GM23338 (cell line): ENCODE measurements at regions not wholly inside any gene's neighbourhood (a gene's known extent, or its start where the extent isn't known, plus 50 kb on each side); places are given as distances from the start of the nearest gene placed in this dataset.

Experiments
- ATAC-seq: fragments of 200-7000 bp; cut with Tn5 transposase; 3 replicates; pipeline ENCODE4 v1.9.1; 2020
- DNase-seq: peaks from one replicate; pipeline ENCODE4 v3.0.0-alpha.2; 2015; ENCODE audit warnings: low spot score
- H2AFZ ChIP-seq: fragments of 200-600 bp; sonication (generic); 2 replicates; pipeline ENCODE4 v1.8.0; 2016; ENCODE audit warnings: antibody characterized with exemption, mild to moderate bottlenecking, moderate library complexity
- H3F3A ChIP-seq: fragments of 200-600 bp; sonication (generic); replicated peaks from 2 replicates; pipeline ENCODE4 v1.8.0; 2017; ENCODE audit warnings: antibody characterized with exemption, mixed run types, low read depth
- H3K27ac ChIP-seq: fragments of 200-600 bp; sonication (generic); 2 replicates; pipeline ENCODE4 v1.6.1; 2016; ENCODE audit warnings: low read depth
- H3K27me3 ChIP-seq: fragments of 200-600 bp; sonication (generic); 2 replicates; pipeline ENCODE4 v1.8.0; 2016; ENCODE audit warnings: mild to moderate bottlenecking, mixed run types, moderate library complexity; ENCODE audit not compliant: insufficient read depth
- H3K36me3 ChIP-seq: fragments of 200-600 bp; sonication (generic); 2 replicates; pipeline ENCODE4 v1.8.0; 2016; ENCODE audit warnings: mild to moderate bottlenecking; ENCODE audit not compliant: insufficient read depth
- H3K4me1 ChIP-seq: fragments of 200-600 bp; sonication (generic); 2 replicates; pipeline ENCODE4 v1.8.0; 2016; ENCODE audit warnings: mild to moderate bottlenecking, moderate library complexity; ENCODE audit not compliant: insufficient read depth
- H3K4me2 ChIP-seq: fragments of 200-600 bp; sonication (generic); 2 replicates; pipeline ENCODE4 v1.7.1; 2017; ENCODE audit warnings: mixed run types
- H3K4me3 ChIP-seq: fragments of 200-600 bp; sonication (generic); 2 replicates; pipeline ENCODE4 v1.6.1; 2016; ENCODE audit warnings: mixed run types
- H3K79me2 ChIP-seq: fragments of 200-600 bp; sonication (generic); replicated peaks from 2 replicates; pipeline ENCODE4 v1.8.0; 2017; ENCODE audit warnings: mild to moderate bottlenecking; ENCODE audit not compliant: insufficient read depth
- H3K9me2 ChIP-seq: fragments of 200-600 bp; sonication (generic); 2 replicates; pipeline ENCODE4 v1.8.0; 2017; ENCODE audit not compliant: insufficient read depth
- H4K20me1 ChIP-seq: fragments of 200-600 bp; sonication (generic); replicated peaks from 2 replicates; pipeline ENCODE4 v1.8.0; 2017; ENCODE audit warnings: mild to moderate bottlenecking; ENCODE audit not compliant: insufficient read depth
- H3K27ac Mint-ChIP-seq: 2 replicates; pipeline ENCODE4 v1.8.0; 2020; ENCODE audit warnings: inconsistent platforms, mild to moderate bottlenecking, moderate library complexity, mixed read lengths
- H3K27me3 Mint-ChIP-seq: 3 replicates; pipeline ENCODE4 v1.8.0; 2022; ENCODE audit warnings: low read depth, mild to moderate bottlenecking, moderate library complexity, mixed read lengths, inconsistent platforms; ENCODE audit not compliant: insufficient read depth, poor library complexity
- H3K36me3 Mint-ChIP-seq: 3 replicates; pipeline ENCODE4 v1.8.0; 2021; ENCODE audit warnings: low read depth, mild to moderate bottlenecking, inconsistent platforms, moderate library complexity, mixed read lengths
- H3K4me1 Mint-ChIP-seq: 3 replicates; pipeline ENCODE4 v1.8.0; 2020; ENCODE audit warnings: mild to moderate bottlenecking, inconsistent platforms, mixed read lengths
- H3K4me3 Mint-ChIP-seq: 3 replicates; pipeline ENCODE4 v1.8.0; 2021; ENCODE audit warnings: moderate library complexity, mild to moderate bottlenecking, inconsistent platforms, mixed read lengths
- H3K9me3 Mint-ChIP-seq: 3 replicates; pipeline ENCODE4 v1.8.0; 2020; ENCODE audit warnings: moderate library complexity, mild to moderate bottlenecking, inconsistent platforms, mixed read lengths
- CREB1 ChIP-seq: fragments of 250-450 bp; sonication (Bioruptor Pico); IDR thresholded peaks from 2 replicates; pipeline ENCODE4 v1.5.0; 2020; ENCODE audit warnings: low read depth, mild to moderate bottlenecking, moderate library complexity
- CTCF ChIP-seq, 2 experiments: fragments of 200-600 bp in 1 of 2; sonication (generic) in 1 of 2; conservative IDR thresholded peaks; 2 replicates each; pipeline versions ENCODE4 v1.5.1 to v1.6.1; 2016 to 2017; ENCODE audit warnings: antibody characterized with exemption in 2 of 2, low read depth in 2 of 2, mild to moderate bottlenecking in 2 of 2, moderate library complexity in 1 of 2
- ETS1 ChIP-seq: IDR thresholded peaks from 2 replicates; pipeline ENCODE4 v1.6.1; 2016; ENCODE audit warnings: antibody characterized with exemption
- EZH2 ChIP-seq: fragments of 200-600 bp; sonication (generic); IDR thresholded peaks from one replicate; pipeline ENCODE4 v1.8.0; 2017; ENCODE audit warnings: antibody characterized with exemption, mild to moderate bottlenecking, low read depth; ENCODE audit not compliant: unreplicated experiment
- EZH2phosphoT487 ChIP-seq: fragments of 200-600 bp; sonication (generic); IDR thresholded peaks from one replicate; pipeline ENCODE4 v1.8.1; 2018; ENCODE audit warnings: antibody characterized with exemption; ENCODE audit not compliant: unreplicated experiment
- JUNB ChIP-seq: IDR thresholded peaks from one replicate; pipeline ENCODE4 v1.6.1; 2016; ENCODE audit warnings: antibody characterized with exemption; ENCODE audit not compliant: unreplicated experiment
- NANOG ChIP-seq: IDR thresholded peaks from 2 replicates; pipeline ENCODE4 v1.6.1; 2016; ENCODE audit warnings: antibody characterized with exemption, borderline replicate concordance
- POLR2AphosphoS5 ChIP-seq: IDR thresholded peaks from 2 replicates; pipeline ENCODE4 v1.6.1; 2016; ENCODE audit warnings: antibody characterized with exemption, low read depth
- STAT1 ChIP-seq: IDR thresholded peaks from one replicate; pipeline ENCODE4 v1.6.1; 2016; ENCODE audit warnings: antibody characterized with exemption; ENCODE audit not compliant: unreplicated experiment
- ZNF114 ChIP-seq: fragments of 250-450 bp; sonication (Bioruptor Pico); IDR thresholded peaks from 2 replicates; pipeline ENCODE4 v1.5.0; 2020; ENCODE audit warnings: mild to moderate bottlenecking, moderate library complexity
- ZNF331 ChIP-seq: fragments of 250-450 bp; sonication (Bioruptor Pico); IDR thresholded peaks from 2 replicates; pipeline ENCODE4 v1.5.0; 2020; ENCODE audit warnings: low read depth, mild to moderate bottlenecking, moderate library complexity
- TF ChIP-seq, protein P1 (sequence below): fragments of 250-450 bp; sonication (Bioruptor Pico); IDR thresholded peaks from 2 replicates; pipeline ENCODE4 v1.5.0; 2020; ENCODE audit warnings: mild to moderate bottlenecking, moderate library complexity
- TF ChIP-seq, protein P2 (sequence below): IDR thresholded peaks from one replicate; pipeline ENCODE4 v1.6.1; 2018; ENCODE audit warnings: antibody characterized with exemption; ENCODE audit not compliant: unreplicated experiment

GRCh38 chr9:81758123-81758797 lies 68.9 kb upstream of the TLE1 start:
- H3K4me2 ChIP-seq = no peak overlapping the region
- no peaks in the 10 kb centered on the region for H4K20me1 ChIP-seq
- H3K4me1 ChIP-seq = peaks cover 17% of the 10 kb centered on the region
- no peak overlapping the region for H3K4me3 Mint-ChIP-seq
- no peaks in the 10 kb centered on the region for H3K36me3 Mint-ChIP-seq
- H3K9me2 ChIP-seq = no peaks in the 10 kb centered on the region
- H3K27ac ChIP-seq = no peak overlapping the region
- TF ChIP-seq JUNB (no peak), CTCF (conservative IDR thresholded peaks at IDR 0.05; ENCODE audit: low read depth in 2 of 2) (no peak), ZNF114 (CRISPR knock-in tag) (no peak), NANOG (no peak), EZH2phosphoT487 (no peak), CREB1 (CRISPR knock-in tag) (no peak), ZNF331 (CRISPR knock-in tag) (no peak), STAT1 (no peak), POLR2AphosphoS5 (no peak), EZH2 (no peak), ETS1 (no peak)
- TF ChIP-seq, protein P1, sequence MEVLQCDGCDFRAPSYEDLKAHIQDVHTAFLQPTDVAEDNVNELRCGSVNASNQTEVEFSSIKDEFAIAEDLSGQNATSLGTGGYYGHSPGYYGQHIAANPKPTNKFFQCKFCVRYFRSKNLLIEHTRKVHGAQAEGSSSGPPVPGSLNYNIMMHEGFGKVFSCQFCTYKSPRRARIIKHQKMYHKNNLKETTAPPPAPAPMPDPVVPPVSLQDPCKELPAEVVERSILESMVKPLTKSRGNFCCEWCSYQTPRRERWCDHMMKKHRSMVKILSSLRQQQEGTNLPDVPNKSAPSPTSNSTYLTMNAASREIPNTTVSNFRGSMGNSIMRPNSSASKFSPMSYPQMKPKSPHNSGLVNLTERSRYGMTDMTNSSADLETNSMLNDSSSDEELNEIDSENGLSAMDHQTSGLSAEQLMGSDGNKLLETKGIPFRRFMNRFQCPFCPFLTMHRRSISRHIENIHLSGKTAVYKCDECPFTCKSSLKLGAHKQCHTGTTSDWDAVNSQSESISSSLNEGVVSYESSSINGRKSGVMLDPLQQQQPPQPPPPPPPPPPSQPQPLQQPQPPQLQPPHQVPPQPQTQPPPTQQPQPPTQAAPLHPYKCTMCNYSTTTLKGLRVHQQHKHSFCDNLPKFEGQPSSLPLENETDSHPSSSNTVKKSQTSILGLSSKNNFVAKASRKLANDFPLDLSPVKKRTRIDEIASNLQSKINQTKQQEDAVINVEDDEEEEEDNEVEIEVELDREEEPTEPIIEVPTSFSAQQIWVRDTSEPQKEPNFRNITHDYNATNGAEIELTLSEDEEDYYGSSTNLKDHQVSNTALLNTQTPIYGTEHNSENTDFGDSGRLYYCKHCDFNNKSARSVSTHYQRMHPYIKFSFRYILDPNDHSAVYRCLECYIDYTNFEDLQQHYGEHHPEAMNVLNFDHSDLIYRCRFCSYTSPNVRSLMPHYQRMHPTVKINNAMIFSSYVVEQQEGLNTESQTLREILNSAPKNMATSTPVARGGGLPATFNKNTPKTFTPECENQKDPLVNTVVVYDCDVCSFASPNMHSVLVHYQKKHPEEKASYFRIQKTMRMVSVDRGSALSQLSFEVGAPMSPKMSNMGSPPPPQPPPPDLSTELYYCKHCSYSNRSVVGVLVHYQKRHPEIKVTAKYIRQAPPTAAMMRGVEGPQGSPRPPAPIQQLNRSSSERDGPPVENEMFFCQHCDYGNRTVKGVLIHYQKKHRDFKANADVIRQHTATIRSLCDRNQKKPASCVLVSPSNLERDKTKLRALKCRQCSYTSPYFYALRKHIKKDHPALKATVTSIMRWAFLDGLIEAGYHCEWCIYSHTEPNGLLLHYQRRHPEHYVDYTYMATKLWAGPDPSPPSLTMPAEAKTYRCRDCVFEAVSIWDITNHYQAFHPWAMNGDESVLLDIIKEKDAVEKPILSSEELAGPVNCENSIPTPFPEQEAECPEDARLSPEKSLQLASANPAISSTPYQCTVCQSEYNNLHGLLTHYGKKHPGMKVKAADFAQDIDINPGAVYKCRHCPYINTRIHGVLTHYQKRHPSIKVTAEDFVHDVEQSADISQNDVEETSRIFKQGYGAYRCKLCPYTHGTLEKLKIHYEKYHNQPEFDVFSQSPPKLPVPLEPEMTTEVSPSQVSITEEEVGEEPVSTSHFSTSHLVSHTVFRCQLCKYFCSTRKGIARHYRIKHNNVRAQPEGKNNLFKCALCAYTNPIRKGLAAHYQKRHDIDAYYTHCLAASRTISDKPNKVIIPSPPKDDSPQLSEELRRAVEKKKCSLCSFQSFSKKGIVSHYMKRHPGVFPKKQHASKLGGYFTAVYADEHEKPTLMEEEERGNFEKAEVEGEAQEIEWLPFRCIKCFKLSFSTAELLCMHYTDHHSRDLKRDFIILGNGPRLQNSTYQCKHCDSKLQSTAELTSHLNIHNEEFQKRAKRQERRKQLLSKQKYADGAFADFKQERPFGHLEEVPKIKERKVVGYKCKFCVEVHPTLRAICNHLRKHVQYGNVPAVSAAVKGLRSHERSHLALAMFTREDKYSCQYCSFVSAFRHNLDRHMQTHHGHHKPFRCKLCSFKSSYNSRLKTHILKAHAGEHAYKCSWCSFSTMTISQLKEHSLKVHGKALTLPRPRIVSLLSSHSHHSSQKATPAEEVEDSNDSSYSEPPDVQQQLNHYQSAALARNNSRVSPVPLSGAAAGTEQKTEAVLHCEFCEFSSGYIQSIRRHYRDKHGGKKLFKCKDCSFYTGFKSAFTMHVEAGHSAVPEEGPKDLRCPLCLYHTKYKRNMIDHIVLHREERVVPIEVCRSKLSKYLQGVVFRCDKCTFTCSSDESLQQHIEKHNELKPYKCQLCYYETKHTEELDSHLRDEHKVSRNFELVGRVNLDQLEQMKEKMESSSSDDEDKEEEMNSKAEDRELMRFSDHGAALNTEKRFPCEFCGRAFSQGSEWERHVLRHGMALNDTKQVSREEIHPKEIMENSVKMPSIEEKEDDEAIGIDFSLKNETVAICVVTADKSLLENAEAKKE (CRISPR knock-in tag) = no peak
- TF ChIP-seq, protein P2, sequence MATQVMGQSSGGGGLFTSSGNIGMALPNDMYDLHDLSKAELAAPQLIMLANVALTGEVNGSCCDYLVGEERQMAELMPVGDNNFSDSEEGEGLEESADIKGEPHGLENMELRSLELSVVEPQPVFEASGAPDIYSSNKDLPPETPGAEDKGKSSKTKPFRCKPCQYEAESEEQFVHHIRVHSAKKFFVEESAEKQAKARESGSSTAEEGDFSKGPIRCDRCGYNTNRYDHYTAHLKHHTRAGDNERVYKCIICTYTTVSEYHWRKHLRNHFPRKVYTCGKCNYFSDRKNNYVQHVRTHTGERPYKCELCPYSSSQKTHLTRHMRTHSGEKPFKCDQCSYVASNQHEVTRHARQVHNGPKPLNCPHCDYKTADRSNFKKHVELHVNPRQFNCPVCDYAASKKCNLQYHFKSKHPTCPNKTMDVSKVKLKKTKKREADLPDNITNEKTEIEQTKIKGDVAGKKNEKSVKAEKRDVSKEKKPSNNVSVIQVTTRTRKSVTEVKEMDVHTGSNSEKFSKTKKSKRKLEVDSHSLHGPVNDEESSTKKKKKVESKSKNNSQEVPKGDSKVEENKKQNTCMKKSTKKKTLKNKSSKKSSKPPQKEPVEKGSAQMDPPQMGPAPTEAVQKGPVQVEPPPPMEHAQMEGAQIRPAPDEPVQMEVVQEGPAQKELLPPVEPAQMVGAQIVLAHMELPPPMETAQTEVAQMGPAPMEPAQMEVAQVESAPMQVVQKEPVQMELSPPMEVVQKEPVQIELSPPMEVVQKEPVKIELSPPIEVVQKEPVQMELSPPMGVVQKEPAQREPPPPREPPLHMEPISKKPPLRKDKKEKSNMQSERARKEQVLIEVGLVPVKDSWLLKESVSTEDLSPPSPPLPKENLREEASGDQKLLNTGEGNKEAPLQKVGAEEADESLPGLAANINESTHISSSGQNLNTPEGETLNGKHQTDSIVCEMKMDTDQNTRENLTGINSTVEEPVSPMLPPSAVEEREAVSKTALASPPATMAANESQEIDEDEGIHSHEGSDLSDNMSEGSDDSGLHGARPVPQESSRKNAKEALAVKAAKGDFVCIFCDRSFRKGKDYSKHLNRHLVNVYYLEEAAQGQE = no peak
- H3K9me3 Mint-ChIP-seq = no peaks in the 10 kb centered on the region; the same call in 1 of the 3 replicates
- ATAC-seq = no peak
- H3K36me3 ChIP-seq = no peaks in the 10 kb centered on the region
- DNase-seq = no peak
- H3K79me2 ChIP-seq = no peaks in the 10 kb centered on the region
- H3K27me3 Mint-ChIP-seq = peaks cover 6% of the 10 kb centered on the region
- no peak overlapping the region for H3K4me3 ChIP-seq
- H3K4me1 Mint-ChIP-seq = peaks cover 17% of the 10 kb centered on the region
- no peak overlapping the region for H2AFZ ChIP-seq
- H3F3A ChIP-seq = no peaks in the 10 kb centered on the region
- no peaks in the 10 kb centered on the region for H3K27me3 ChIP-seq
- H3K27ac Mint-ChIP-seq = no peak overlapping the region
